H1 (cell line): ENCODE measurements at regions not wholly inside any gene's neighbourhood (a gene's known extent, or its start where the extent isn't known, plus 50 kb on each side); places are given as distances from the start of the nearest gene placed in this dataset.

Source experiments
- CTCF ChIA-PET: fragments of 300-600 bp; sonication (Branson Sonifier 250); formaldehyde crosslinking; loops from one replicate; lab custom pipeline; 2021; ENCODE audit not compliant: partially characterized antibody; lab: Charles Lee
- POLR2A ChIA-PET: fragments of 300-600 bp; sonication (Branson Sonifier 250); formaldehyde crosslinking; loops from one replicate; lab custom pipeline; 2021; ENCODE audit warnings: inconsistent platforms; ENCODE audit not compliant: partially characterized antibody; lab: Charles Lee
- DNase-seq, 2 experiments: peaks; one replicate each; pipeline versions ENCODE4 v3.0.0 to v3.0.0-alpha.2; 2010 to 2022; ENCODE audit warnings: low spot score in 2 of 2, low read depth in 1 of 2, mixed read lengths in 1 of 2
- FAIRE-seq: peaks from 2 replicates; lab custom pipeline; 2011; peaks lifted over from hg19 to GRCh38; lab: Jason Lieb, UNC
- H2AFZ ChIP-seq: 2 replicates; pipeline ENCODE4 v1.8.1; 2012; ENCODE audit warnings: low read length, inconsistent platforms
- H2AK5ac ChIP-seq: 2 replicates; pipeline ENCODE4 v1.6.1; 2013; ENCODE audit warnings: low read depth, low read length
- H2BK120ac ChIP-seq: replicated peaks from 2 replicates; pipeline ENCODE3; 2013; ENCODE audit warnings: low read depth, low read length, inconsistent platforms
- H2BK12ac ChIP-seq: 2 replicates; pipeline ENCODE4 v1.6.1; 2013; ENCODE audit warnings: low read depth, low read length
- H2BK15ac ChIP-seq: 2 replicates; pipeline ENCODE4 v1.6.1; 2013; ENCODE audit warnings: low read length
- H2BK20ac ChIP-seq: 2 replicates; pipeline ENCODE4 v1.6.1; 2013; ENCODE audit warnings: low read length
- H2BK5ac ChIP-seq: 2 replicates; pipeline ENCODE4 v1.6.1; 2013; ENCODE audit warnings: low read depth, low read length
- H3K14ac ChIP-seq: 2 replicates; pipeline ENCODE4 v1.6.1; 2013; ENCODE audit warnings: inconsistent platforms; ENCODE audit not compliant: insufficient read length
- H3K18ac ChIP-seq: 2 replicates; pipeline ENCODE4 v1.6.1; 2013; ENCODE audit warnings: low read length; ENCODE audit errors: extremely low read depth
- H3K23ac ChIP-seq: 2 replicates; pipeline ENCODE4 v1.6.1; 2013; ENCODE audit warnings: inconsistent platforms; ENCODE audit not compliant: insufficient read length
- H3K23me2 ChIP-seq: 2 replicates; pipeline ENCODE4 v1.6.1; 2013; ENCODE audit warnings: low read depth, low read length
- H3K27ac ChIP-seq: 2 replicates; pipeline ENCODE4 v1.6.1; 2011; ENCODE audit warnings: low read depth, low read length, inconsistent platforms
- H3K27me3 ChIP-seq, 4 experiments: replicated peaks in 1 of 4; 1 replicate in 1 of 4; 2 replicates in 3 of 4; pipeline versions ENCODE4 v1.6.1 to v1.8.1; 2011 to 2013; ENCODE audit warnings: low read length in 3 of 4, mild to moderate bottlenecking in 3 of 4, inconsistent platforms in 2 of 4, mixed read lengths in 2 of 4, moderate library complexity in 1 of 4; ENCODE audit not compliant: control insufficient read depth in 3 of 4, insufficient read depth in 3 of 4; ENCODE audit errors: extremely low read depth in 1 of 4
- H3K36me3 ChIP-seq, 4 experiments: 2 replicates each; pipeline versions ENCODE4 v1.6.1 to v1.8.1; 2011 to 2013; ENCODE audit warnings: mild to moderate bottlenecking in 4 of 4, low read length in 3 of 4, moderate library complexity in 2 of 4, control low read depth in 1 of 4, inconsistent platforms in 1 of 4; ENCODE audit not compliant: insufficient read depth in 4 of 4, control insufficient read depth in 2 of 4
- H3K4ac ChIP-seq: replicated peaks from 2 replicates; pipeline ENCODE3; 2013; ENCODE audit warnings: low read length, low read depth, mixed read lengths, inconsistent platforms; ENCODE audit not compliant: insufficient read length
- H3K4me1 ChIP-seq, 4 experiments: replicated peaks in 1 of 4; 1 replicate in 1 of 4; 2 replicates in 3 of 4; pipeline versions ENCODE4 v1.6.1 to v1.8.1; 2011 to 2013; ENCODE audit warnings: low read length in 3 of 4, inconsistent platforms in 2 of 4, mixed read lengths in 1 of 4; ENCODE audit not compliant: insufficient read depth in 4 of 4, control insufficient read depth in 3 of 4
- H3K4me2 ChIP-seq, 2 experiments: 2 replicates each; pipeline versions ENCODE4 v1.6.1 to v1.8.1; 2011 to 2013; ENCODE audit warnings: low read depth in 2 of 2, low read length in 2 of 2, control low read depth in 1 of 2, inconsistent platforms in 1 of 2, mild to moderate bottlenecking in 1 of 2; ENCODE audit not compliant: insufficient read depth in 1 of 2
- H3K4me3 ChIP-seq, 4 experiments: fragments of 200-600, 300-600 bp in 1 of 4; sonication (generic), shearing (Covaris generic), sonication (Bioruptor Twin) in 1 of 4; 2 replicates each; pipeline versions ENCODE4 v1.5.1 to v1.8.1; 2011 to 2016; ENCODE audit warnings: low read length in 4 of 4, low read depth in 3 of 4, control low read depth in 2 of 4, inconsistent platforms in 2 of 4, mild to moderate bottlenecking in 2 of 4, mixed read lengths in 1 of 4, moderate library complexity in 1 of 4; ENCODE audit not compliant: insufficient read depth in 2 of 4; ENCODE audit errors: extremely low read depth in 1 of 4
- H3K56ac ChIP-seq: replicated peaks from 2 replicates; pipeline ENCODE3; 2013; ENCODE audit warnings: low read depth, mild to moderate bottlenecking, mixed read lengths, low read length, inconsistent platforms; ENCODE audit not compliant: insufficient read length
- H3K79me1 ChIP-seq: 2 replicates; pipeline ENCODE4 v1.6.1; 2013; ENCODE audit warnings: low read depth, low read length, control low read depth
- H3K79me2 ChIP-seq, 2 experiments: 2 replicates each; pipeline versions ENCODE4 v1.6.1 to v1.8.1; 2012 to 2013; ENCODE audit warnings: low read length in 2 of 2, mild to moderate bottlenecking in 2 of 2, inconsistent platforms in 1 of 2; ENCODE audit not compliant: insufficient read depth in 2 of 2, control insufficient read depth in 1 of 2
- H3K9ac ChIP-seq, 4 experiments: replicated peaks in 1 of 4; 1 replicate in 1 of 4; 2 replicates in 3 of 4; pipeline versions ENCODE4 v1.6.1 to v1.8.1; 2011 to 2013; ENCODE audit warnings: low read depth in 3 of 4, low read length in 3 of 4, control low read depth in 2 of 4, mild to moderate bottlenecking in 2 of 4, moderate library complexity in 2 of 4, inconsistent platforms in 1 of 4; ENCODE audit errors: extremely low read depth in 1 of 4
- H3K9me3 ChIP-seq, 2 experiments: 2 replicates each; pipeline versions ENCODE4 v1.6.1 to v1.8.1; 2012 to 2013; ENCODE audit warnings: mild to moderate bottlenecking in 2 of 2, moderate library complexity in 2 of 2, control low read depth in 1 of 2, inconsistent platforms in 1 of 2, low read depth in 1 of 2, low read length in 1 of 2, mixed read lengths in 1 of 2; ENCODE audit not compliant: insufficient read depth in 2 of 2
- H4K20me1 ChIP-seq, 2 experiments: replicated peaks in 1 of 2; 2 replicates each; pipeline versions ENCODE3 to v1.8.1; 2011 to 2013; ENCODE audit warnings: inconsistent platforms in 2 of 2, low read length in 2 of 2, mild to moderate bottlenecking in 1 of 2; ENCODE audit not compliant: insufficient read depth in 2 of 2, control insufficient read depth in 1 of 2
- H4K5ac ChIP-seq: 2 replicates; pipeline ENCODE4 v1.6.1; 2013; ENCODE audit warnings: low read length, low read depth, mixed read lengths, inconsistent platforms; ENCODE audit not compliant: insufficient read length
- H4K8ac ChIP-seq: 2 replicates; pipeline ENCODE4 v1.8.0; 2013; ENCODE audit warnings: mild to moderate bottlenecking, moderate library complexity, low read length, inconsistent platforms; ENCODE audit not compliant: insufficient read depth; ENCODE audit errors: extremely low read depth
- H4K91ac ChIP-seq: replicated peaks from 2 replicates; pipeline ENCODE3; 2013; ENCODE audit warnings: low read length, mixed read lengths, inconsistent platforms; ENCODE audit not compliant: insufficient read length
- SP1 ChIP-seq: IDR thresholded peaks from 2 replicates; pipeline ENCODE4 v1.6.1; 2011; ENCODE audit warnings: low read depth, low read length
- WGBS, 2 experiments: shearing (Covaris generic) in 1 of 2; methylation state at CpG; one replicate each; pipeline versions ENCODE4 v1.1.6 to v1.1.7; 2013 to 2015; ENCODE audit warnings: low lambda C conversion rate in 2 of 2, mixed read lengths in 2 of 2, inconsistent platforms in 1 of 2, low coverage in 1 of 2, missing lambda C conversion rate in 1 of 2; ENCODE audit not compliant: insufficient replicate concordance in 2 of 2, insufficient coverage in 1 of 2, insufficient read length in 1 of 2; ENCODE audit errors: extremely low coverage in 1 of 2, missing lambda C conversion rate in 1 of 2; 5-methylcytosine and 5-hydroxymethylcytosine counted together

- Histone ChIP-seq H3K27ac (no peak overlapping the region), H3K18ac (no peak overlapping the region), H4K20me1 (no peaks in the 10 kb centered on the region), H4K5ac (no peak overlapping the region), H3K79me2 (no peaks in the 10 kb centered on the region), H3K4ac (no peak overlapping the region), H3K27me3 (no peaks in the 10 kb centered on the region), H2AFZ (no peak overlapping the region), H3K4me1 (no peaks in the 10 kb centered on the region), H2BK120ac (no peak overlapping the region), H2BK5ac (no peak overlapping the region), H4K91ac (no peak overlapping the region), H3K36me3 (no peaks in the 10 kb centered on the region; a peak in 1 of 8 replicates), H2BK15ac (no peak overlapping the region), H3K23ac (no peak overlapping the region), H2BK20ac (no peak overlapping the region), H3K9ac (no peak overlapping the region), H3K23me2 (no peaks in the 10 kb centered on the region), H3K79me1 (no peaks in the 10 kb centered on the region), H3K9me3 (no peaks in the 10 kb centered on the region), H2AK5ac (no peak overlapping the region), H3K4me2 (no peak overlapping the region), H2BK12ac (no peak overlapping the region), H3K14ac (no peak overlapping the region)
- WGBS, 2 experiments = 91% methylated on average over 3 of the region's 3 CpGs; no CpG with 5 or more reads in 1 of the 2 experiments
- FAIRE-seq (no peak), DNase-seq (no peak)
- CTCF ChIA-PET = interaction anchor here (0.6 to 1.6 kb wide), 2 partner anchors 11 to 40 kb away, joined by 3 read pairs; no protein-coding TSS in a partner anchor
- POLR2A ChIA-PET = no interaction called here
- TF ChIP-seq SP1 = no peak
- TF ChIP-seq, all 59 proteins: peak for 0
- Histone ChIP-seq H4K8ac (no peak overlapping the region), H3K56ac (no peak overlapping the region), H3K4me3 (no peak overlapping the region)
Measured at GRCh38 chr2:8271461-8271860, 410.4 kb upstream of the ID2 start.
